Mesodermal cell (in vitro differentiated cells): ENCODE measurements at regions not wholly inside any gene's neighbourhood (a gene's known extent, or its start where the extent isn't known, plus 50 kb on each side); places are given as distances from the start of the nearest gene placed in this dataset.

Source experiments
- H3K27ac ChIP-seq: 2 replicates; pipeline ENCODE4 v1.7.0; 2013; ENCODE audit warnings: mild to moderate bottlenecking, low read depth, low read length, moderate library complexity; ENCODE audit not compliant: severe bottlenecking
- H3K36me3 ChIP-seq: 2 replicates; pipeline ENCODE4 v1.7.1; 2013; ENCODE audit warnings: mild to moderate bottlenecking, low read length, moderate library complexity; ENCODE audit not compliant: control insufficient read depth, insufficient read depth
- H3K4me1 ChIP-seq: one replicate; pipeline ENCODE4 v1.7.1; 2013; ENCODE audit warnings: mild to moderate bottlenecking, low read length; ENCODE audit not compliant: insufficient read depth, control insufficient read depth, poor library complexity, severe bottlenecking
- H3K4me3 ChIP-seq: 2 replicates; pipeline ENCODE4 v1.7.0; 2013; ENCODE audit warnings: low read length, control low read depth, mild to moderate bottlenecking; ENCODE audit not compliant: insufficient read depth, poor library complexity, severe bottlenecking; ENCODE audit errors: extremely low read depth
- H3K9me3 ChIP-seq: 2 replicates; pipeline ENCODE4 v1.7.1; 2013; ENCODE audit warnings: mild to moderate bottlenecking, low read length, moderate library complexity; ENCODE audit not compliant: control insufficient read depth
- WGBS, 2 experiments: methylation state at CpG; one replicate each; pipeline ENCODE4 v1.1.5; 2013; ENCODE audit warnings: missing lambda C conversion rate in 2 of 2; ENCODE audit not compliant: insufficient coverage in 2 of 2; 5-methylcytosine and 5-hydroxymethylcytosine counted together

DNA sequence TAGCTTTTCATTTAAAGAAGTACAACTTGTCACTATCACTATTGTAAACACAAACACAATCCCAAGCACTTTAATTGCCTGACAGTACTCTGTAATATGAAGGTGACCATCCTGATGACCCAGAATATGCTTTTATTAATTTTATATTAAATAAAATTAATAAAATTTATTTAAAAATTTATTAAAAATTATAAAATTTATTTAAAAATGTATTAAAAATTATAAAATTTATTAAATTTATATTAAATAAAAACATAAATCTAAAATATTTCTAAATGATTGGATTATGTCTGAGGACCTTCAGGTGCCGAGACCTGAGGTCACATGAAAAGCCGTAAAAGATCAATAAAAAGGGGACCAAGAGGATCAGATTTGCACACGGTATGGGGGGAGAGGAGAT is 229.8 kb upstream of the KIRREL3 start:
- no peaks in the 10 kb centered on the region for H3K36me3 ChIP-seq
- no peaks in the 10 kb centered on the region for H3K4me1 ChIP-seq
- H3K4me3 ChIP-seq, result no peak overlapping the region
- no peak overlapping the region for H3K27ac ChIP-seq
- WGBS, 2 experiments, result 80 to 100% methylated on average over 1 to 2 of the region's 3 CpGs
- H3K9me3 ChIP-seq, result no peaks in the 10 kb centered on the region

- Histone ChIP-seq H3K9me3 (no peaks in the 10 kb centered on the region), H3K4me1 (no peaks in the 10 kb centered on the region), H3K27ac (peak overlapping the region; percentile 1), H3K36me3 (no peaks in the 10 kb centered on the region), H3K4me3 (no peak overlapping the region)
- no CpG with 5 or more reads among the region's 2 CpGs for WGBS, 2 experiments
Observed at GRCh38 chr11:127226949-127227348, 226.4 kb upstream of the KIRREL3 start.

GRCh38 chr11:127226380-127226779 is 225.8 kb upstream of the KIRREL3 start:
- H3K9me3 ChIP-seq, result no peaks in the 10 kb centered on the region
- no CpG with 5 or more reads among the region's 1 CpG for WGBS, 2 experiments
- no peak overlapping the region for H3K4me3 ChIP-seq
- no peaks in the 10 kb centered on the region for H3K36me3 ChIP-seq
- no peaks in the 10 kb centered on the region for H3K4me1 ChIP-seq
- H3K27ac ChIP-seq, result peak overlapping the region; percentile 1

DNA sequence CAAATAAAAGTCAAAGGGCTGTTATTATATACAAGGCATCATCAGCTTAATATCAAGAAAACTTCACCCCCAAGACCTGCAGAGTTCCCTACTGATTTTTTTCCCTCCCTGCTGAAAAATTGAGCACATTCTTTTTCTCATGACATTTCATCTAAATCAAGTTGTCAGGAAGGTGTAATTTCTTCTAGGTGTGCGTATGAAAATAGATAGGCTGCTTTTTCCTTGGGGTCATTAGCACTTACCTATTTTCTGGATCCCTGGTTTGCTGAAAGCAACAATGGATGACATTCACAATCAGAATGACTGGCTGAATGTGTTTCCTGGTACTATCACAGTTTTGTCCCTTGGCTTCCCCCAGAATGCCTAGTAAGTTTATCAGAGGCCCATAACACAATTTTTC is 225.0 kb upstream of the KIRREL3 start:
- Histone ChIP-seq H3K9me3 (no peaks in the 10 kb centered on the region), H3K36me3 (no peaks in the 10 kb centered on the region), H3K4me1 (no peaks in the 10 kb centered on the region), H3K4me3 (no peak overlapping the region), H3K27ac (no peak overlapping the region)
- WGBS, 2 experiments, result no CpG with 5 or more reads among the region's 1 CpG

DNA sequence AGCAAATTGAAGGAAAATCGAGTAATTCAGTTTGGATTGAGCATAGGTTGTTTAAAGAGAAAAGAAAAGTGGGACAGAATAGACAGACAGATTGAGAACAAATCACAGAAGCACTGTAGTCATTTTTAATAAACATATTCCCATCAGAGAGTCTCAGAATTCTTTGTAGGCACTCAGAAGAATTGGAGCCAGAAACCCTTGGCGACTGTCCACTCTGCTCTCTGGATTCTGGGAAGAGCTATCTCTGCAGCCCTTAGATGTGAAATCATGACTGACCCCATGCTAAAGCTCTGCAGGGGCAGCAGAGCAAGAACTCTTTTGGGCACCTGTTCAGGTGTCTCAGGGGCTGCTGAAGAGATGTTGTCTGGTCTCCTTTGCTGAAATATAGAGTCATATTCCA is 223.7 kb upstream of the KIRREL3 start:
- H3K27ac ChIP-seq, result no peak overlapping the region
- no peaks in the 10 kb centered on the region for H3K4me1 ChIP-seq
- WGBS, 2 experiments, result 82 to 84% methylated on average over 2 of the region's 2 CpGs
- no peaks in the 10 kb centered on the region for H3K36me3 ChIP-seq
- H3K4me3 ChIP-seq, result no peak overlapping the region
- H3K9me3 ChIP-seq, result no peaks in the 10 kb centered on the region

GRCh38 chr11:127223633-127224032 is 223.1 kb upstream of the KIRREL3 start:
- no peaks in the 10 kb centered on the region for H3K36me3 ChIP-seq
- 85 to 96% methylated on average over 4 to 5 of the region's 5 CpGs for WGBS, 2 experiments
- H3K4me1 ChIP-seq, result no peaks in the 10 kb centered on the region
- no peak overlapping the region for H3K27ac ChIP-seq
- no peaks in the 10 kb centered on the region for H3K9me3 ChIP-seq
- H3K4me3 ChIP-seq, result no peak overlapping the region

- no peak overlapping the region for H3K27ac ChIP-seq
- no peaks in the 10 kb centered on the region for H3K36me3 ChIP-seq
- 14 to 33% methylated on average over 1 of the region's 1 CpG for WGBS, 2 experiments
- no peak overlapping the region for H3K4me3 ChIP-seq
- H3K9me3 ChIP-seq, result no peaks in the 10 kb centered on the region
- no peaks in the 10 kb centered on the region for H3K4me1 ChIP-seq
Observed at GRCh38 chr11:127223026-127223425, 222.5 kb upstream of the KIRREL3 start.

GRCh38 chr11:127219704-127220103 is 219.1 kb upstream of the KIRREL3 start:
- 80 to 92% methylated on average over 2 of the region's 2 CpGs for WGBS, 2 experiments
- H3K9me3 ChIP-seq, result no peaks in the 10 kb centered on the region
- H3K4me3 ChIP-seq, result no peak overlapping the region
- H3K36me3 ChIP-seq, result no peaks in the 10 kb centered on the region
- H3K4me1 ChIP-seq, result no peaks in the 10 kb centered on the region
- no peak overlapping the region for H3K27ac ChIP-seq

- no CpG with 5 or more reads among the region's 3 CpGs for WGBS, 2 experiments
- no peak overlapping the region for H3K27ac ChIP-seq
- H3K9me3 ChIP-seq, result no peaks in the 10 kb centered on the region
- H3K36me3 ChIP-seq, result no peaks in the 10 kb centered on the region
- H3K4me3 ChIP-seq, result no peak overlapping the region
- H3K4me1 ChIP-seq, result no peaks in the 10 kb centered on the region
Observed at GRCh38 chr11:127218275-127218608, 217.7 kb upstream of the KIRREL3 start.

- Histone ChIP-seq H3K9me3 (no peaks in the 10 kb centered on the region), H3K36me3 (no peaks in the 10 kb centered on the region), H3K4me1 (no peaks in the 10 kb centered on the region), H3K27ac (no peak overlapping the region), H3K4me3 (no peak overlapping the region)
- 85 to 100% methylated on average over 2 to 3 of the region's 7 CpGs for WGBS, 2 experiments
Observed at GRCh38 chr11:127217452-127218274, 217.1 kb upstream of the KIRREL3 start.

DNA sequence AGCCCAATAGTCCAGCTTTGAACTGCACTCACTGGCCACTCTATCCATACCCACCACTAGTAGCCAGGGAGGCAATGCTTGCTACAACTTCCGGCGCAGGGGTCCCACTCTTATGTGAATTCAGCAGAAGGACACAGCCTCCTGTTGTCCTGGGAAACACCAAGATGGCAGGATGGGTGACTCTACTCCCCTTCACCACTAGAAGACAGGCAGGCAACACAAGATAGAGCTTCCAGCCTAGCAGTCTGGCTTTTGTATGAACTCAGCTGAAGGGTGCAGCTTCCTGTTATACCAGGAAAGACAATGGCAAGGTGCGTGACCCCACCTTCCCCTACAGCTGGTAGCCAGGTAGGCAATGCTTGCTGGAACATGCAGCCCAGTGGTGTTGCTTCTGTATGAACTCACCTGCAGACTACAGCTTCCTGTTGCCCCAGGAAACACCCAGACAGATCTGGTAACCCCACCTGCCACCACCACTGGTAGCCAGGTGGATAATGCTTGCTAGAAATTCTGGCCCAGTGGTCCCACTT is 205.2 kb upstream of the KIRREL3 start:
- H3K4me1 ChIP-seq, result no peaks in the 10 kb centered on the region
- H3K36me3 ChIP-seq, result no peaks in the 10 kb centered on the region
- no peaks in the 10 kb centered on the region for H3K9me3 ChIP-seq
- H3K4me3 ChIP-seq, result no peak overlapping the region
- no peak overlapping the region for H3K27ac ChIP-seq
- 92 to 97% methylated on average over 1 to 3 of the region's 3 CpGs for WGBS, 2 experiments
